ENCODE measurements at regions not wholly inside any gene's neighbourhood (a gene's known extent, or its start where the extent isn't known, plus 50 kb on each side); places are given as distances from the start of the nearest gene placed in this dataset.

GRCh38 chr6:138609801-138610430 is 110.6 kb upstream of the NHSL1 start:
- no peak for DNase-seq

GRCh38 chr6:138610816-138611215 is 111.5 kb upstream of the NHSL1 start:
- no peak for DNase-seq

GRCh38 chr6:138614151-138614550 is 114.9 kb upstream of the NHSL1 start:
- DNase-seq = no peak

GRCh38 chr6:138618168-138618567 is 118.9 kb upstream of the NHSL1 start:
- no peak for DNase-seq

GRCh38 chr6:138620630-138621029 is 121.3 kb upstream of the NHSL1 start:
- no peak for DNase-seq

- DNase-seq = no peak
These were observed 123.7 kb upstream of the NHSL1 start for GRCh38 chr6:138622967-138623366.

GRCh38 chr6:138631566-138631965 is 132.3 kb upstream of the NHSL1 start:
- no peak for DNase-seq

- DNase-seq = no peak
These were observed 135.7 kb upstream of the CCDC28A start for GRCh38 chr6:138637822-138638221.

- no peak for DNase-seq
These were observed 135.0 kb upstream of the CCDC28A start for GRCh38 chr6:138638604-138639003.

- DNase-seq = no peak
These were observed 133.5 kb upstream of the CCDC28A start for GRCh38 chr6:138640028-138640427.

- no peak for DNase-seq
These were observed 130.4 kb upstream of the CCDC28A start for GRCh38 chr6:138643210-138643609.

- DNase-seq = no peak
These were observed 127.5 kb upstream of the CCDC28A start for GRCh38 chr6:138645976-138646640.

GRCh38 chr6:138647006-138647405 is 126.6 kb upstream of the CCDC28A start:
- no peak for DNase-seq

GRCh38 chr6:138648127-138648526 is 125.4 kb upstream of the CCDC28A start:
- no peak for DNase-seq

GRCh38 chr6:138651491-138651890 is 122.1 kb upstream of the CCDC28A start:
- no peak for DNase-seq

GRCh38 chr6:138652824-138653223 is 120.7 kb upstream of the CCDC28A start:
- DNase-seq = no peak

- no peak for DNase-seq
These were observed 120.1 kb upstream of the CCDC28A start for GRCh38 chr6:138653435-138653834.

GRCh38 chr6:138654715-138655634 is 118.6 kb upstream of the CCDC28A start:
- DNase-seq = no peak

- DNase-seq = peak; percentile 73
These were observed 117.7 kb upstream of the CCDC28A start for GRCh38 chr6:138655828-138656227.

- no peak for DNase-seq
These were observed 117.1 kb upstream of the CCDC28A start for GRCh38 chr6:138656364-138657064.

- DNase-seq = no peak
These were observed 116.5 kb upstream of the CCDC28A start for GRCh38 chr6:138657065-138657425.

- no peak for DNase-seq
These were observed 113.6 kb upstream of the CCDC28A start for GRCh38 chr6:138659998-138660397.

GRCh38 chr6:138662471-138662870 is 111.1 kb upstream of the CCDC28A start:
- no peak for DNase-seq
